ENCODE measurements at regions not wholly inside any gene's neighbourhood (a gene's known extent, or its start where the extent isn't known, plus 50 kb on each side); places are given as distances from the start of the nearest gene placed in this dataset.

GRCh38 chr7:55271661-55272060 is 93.5 kb upstream of the LANCL2 start:
- no peak for TF ChIP-seq EZH2phosphoT487 (conservative IDR thresholded peaks at IDR 0.05; ENCODE audit: low read length)
- TF ChIP-seq CTCF (IDR thresholded peaks at IDR 0.05; ENCODE audit: insufficient read depth, low read length, poor library complexity, severe bottlenecking): no peak
- H3K9ac ChIP-seq (ENCODE audit: low read length): no peak overlapping the region
- H3K4me3 ChIP-seq (ENCODE audit: insufficient read depth, low read length, poor library complexity, severe bottlenecking): no peak overlapping the region
- no peaks in the 10 kb centered on the region for H4K20me1 ChIP-seq (ENCODE audit: low read depth, low read length)
- H3K4me2 ChIP-seq (ENCODE audit: low read depth, low read length, poor library complexity, severe bottlenecking): no peak overlapping the region
- H2AFZ ChIP-seq (ENCODE audit: low read depth, low read length, severe bottlenecking): no peak overlapping the region
- no peaks in the 10 kb centered on the region for H3K36me3 ChIP-seq (ENCODE audit: low read length)
- H3K9me2 ChIP-seq (replicated peaks; ENCODE audit: insufficient read depth, low read length): no peaks in the 10 kb centered on the region
- no peaks in the 10 kb centered on the region for H3F3A ChIP-seq (ENCODE audit: insufficient read depth)
- H3K27me3 ChIP-seq (ENCODE audit: low read length): no peaks in the 10 kb centered on the region
- H3K27ac ChIP-seq (ENCODE audit: low read depth, low read length): no peak overlapping the region
- H3K79me2 ChIP-seq (ENCODE audit: insufficient read depth, low read length): no peaks in the 10 kb centered on the region
- H3K9me3 ChIP-seq (ENCODE audit: insufficient read depth, low read length): no peaks in the 10 kb centered on the region

- H3K27me3 ChIP-seq (ENCODE audit: low read length): no peaks in the 10 kb centered on the region
These were observed 92.8 kb upstream of the LANCL2 start for GRCh38 chr7:55272328-55272727.

GRCh38 chr7:55273186-55273980 is 91.8 kb upstream of the LANCL2 start:
- Histone ChIP-seq H3K9ac (ENCODE audit: low read length) (no peak overlapping the region), H3K27me3 (ENCODE audit: low read length) (no peaks in the 10 kb centered on the region), H3K4me3 (ENCODE audit: insufficient read depth, low read length, poor library complexity, severe bottlenecking) (no peak overlapping the region), H2AFZ (ENCODE audit: low read depth, low read length, severe bottlenecking) (no peak overlapping the region), H4K20me1 (ENCODE audit: low read depth, low read length) (no peaks in the 10 kb centered on the region), H3K9me3 (ENCODE audit: insufficient read depth, low read length) (no peaks in the 10 kb centered on the region), H3K4me2 (ENCODE audit: low read depth, low read length, poor library complexity, severe bottlenecking) (no peak overlapping the region), H3K36me3 (ENCODE audit: low read length) (no peaks in the 10 kb centered on the region), H3K27ac (ENCODE audit: low read depth, low read length) (no peak overlapping the region), H3F3A (ENCODE audit: insufficient read depth) (no peaks in the 10 kb centered on the region), H3K9me2 (replicated peaks; ENCODE audit: insufficient read depth, low read length) (no peaks in the 10 kb centered on the region), H3K79me2 (ENCODE audit: insufficient read depth, low read length) (no peaks in the 10 kb centered on the region)
- no peak for TF ChIP-seq CTCF (IDR thresholded peaks at IDR 0.05; ENCODE audit: insufficient read depth, low read length, poor library complexity, severe bottlenecking)
- no peak for TF ChIP-seq EZH2phosphoT487 (conservative IDR thresholded peaks at IDR 0.05; ENCODE audit: low read length)

More at GRCh38 chr7:55272328-55272727, 92.8 kb upstream of the LANCL2 start:
- no peak overlapping the region for H2AFZ ChIP-seq (ENCODE audit: low read depth, low read length, severe bottlenecking)
- H3K27ac ChIP-seq (ENCODE audit: low read depth, low read length): no peak overlapping the region
- H3K9ac ChIP-seq (ENCODE audit: low read length): no peak overlapping the region
- H3K79me2 ChIP-seq (ENCODE audit: insufficient read depth, low read length): no peaks in the 10 kb centered on the region
- TF ChIP-seq CTCF (IDR thresholded peaks at IDR 0.05; ENCODE audit: insufficient read depth, low read length, poor library complexity, severe bottlenecking) (no peak), EZH2phosphoT487 (conservative IDR thresholded peaks at IDR 0.05; ENCODE audit: low read length) (no peak)
- no peak overlapping the region for H3K4me3 ChIP-seq (ENCODE audit: insufficient read depth, low read length, poor library complexity, severe bottlenecking)
- no peaks in the 10 kb centered on the region for H3K36me3 ChIP-seq (ENCODE audit: low read length)
- H4K20me1 ChIP-seq (ENCODE audit: low read depth, low read length): no peaks in the 10 kb centered on the region
- H3K9me2 ChIP-seq (replicated peaks; ENCODE audit: insufficient read depth, low read length): no peaks in the 10 kb centered on the region
- H3K4me2 ChIP-seq (ENCODE audit: low read depth, low read length, poor library complexity, severe bottlenecking): no peak overlapping the region
- no peaks in the 10 kb centered on the region for H3F3A ChIP-seq (ENCODE audit: insufficient read depth)
- no peaks in the 10 kb centered on the region for H3K9me3 ChIP-seq (ENCODE audit: insufficient read depth, low read length)
